HG03432 (cell line): ENCODE measurements at regions not wholly inside any gene's neighbourhood (a gene's known extent, or its start where the extent isn't known, plus 50 kb on each side); places are given as distances from the start of the nearest gene placed in this dataset.

ENCODE experiments used
- ATAC-seq: cut with Tn5 transposase; IDR thresholded peaks from one replicate; pipeline ENCODE4 v1.9.1; 2021; ENCODE audit warnings: mild to moderate bottlenecking, moderate library complexity; ENCODE audit not compliant: unreplicated experiment

DNA sequence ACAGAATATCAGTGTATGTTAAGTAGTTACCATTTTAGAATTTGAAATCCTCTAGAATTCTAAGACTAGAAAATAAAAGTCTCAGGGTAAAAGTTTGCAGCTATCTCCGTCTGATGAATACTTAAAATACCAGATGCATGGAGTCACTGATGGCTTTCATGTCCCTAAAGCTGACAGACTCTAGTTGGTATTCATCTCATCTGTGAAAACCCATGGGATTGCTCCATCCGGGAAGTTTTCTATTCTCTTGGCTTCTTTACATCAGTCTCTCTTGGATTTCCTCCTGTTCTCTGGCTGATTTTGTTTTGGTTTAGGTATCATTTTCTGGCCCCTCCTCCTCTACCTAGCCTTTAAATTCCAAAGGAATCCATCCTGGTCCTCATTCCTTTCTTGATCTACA, 465.6 kb upstream of the POU3F3 start:
- ATAC-seq = no peak

DNA sequence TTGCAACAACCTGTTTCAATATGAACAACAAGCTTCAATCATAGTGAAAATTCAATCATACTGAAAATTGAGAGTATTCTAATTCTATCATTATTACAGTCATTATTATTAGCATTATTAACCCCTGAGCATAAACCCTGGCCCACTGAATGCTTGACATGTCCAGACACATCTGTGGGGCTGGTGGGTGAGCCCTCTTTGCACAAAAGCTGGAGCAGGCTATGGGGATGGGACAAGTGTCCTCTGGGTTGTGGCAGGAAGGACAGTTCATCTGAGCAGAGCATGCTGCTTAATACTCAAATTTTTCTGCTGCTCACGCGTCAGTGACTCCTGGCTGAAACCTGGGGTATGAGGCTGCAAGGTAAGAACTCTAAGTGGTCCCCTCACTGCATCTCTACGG, 451.1 kb upstream of the POU3F3 start:
- peak; percentile 38 for ATAC-seq

- no peak for ATAC-seq
These were observed 449.4 kb upstream of the POU3F3 start for GRCh38 chr2:104404526-104404925.

- no peak for ATAC-seq
These were observed 448.3 kb upstream of the POU3F3 start for GRCh38 chr2:104405623-104406022.

GRCh38 chr2:104406261-104406726, 447.6 kb upstream of the POU3F3 start:
- ATAC-seq = no peak

DNA sequence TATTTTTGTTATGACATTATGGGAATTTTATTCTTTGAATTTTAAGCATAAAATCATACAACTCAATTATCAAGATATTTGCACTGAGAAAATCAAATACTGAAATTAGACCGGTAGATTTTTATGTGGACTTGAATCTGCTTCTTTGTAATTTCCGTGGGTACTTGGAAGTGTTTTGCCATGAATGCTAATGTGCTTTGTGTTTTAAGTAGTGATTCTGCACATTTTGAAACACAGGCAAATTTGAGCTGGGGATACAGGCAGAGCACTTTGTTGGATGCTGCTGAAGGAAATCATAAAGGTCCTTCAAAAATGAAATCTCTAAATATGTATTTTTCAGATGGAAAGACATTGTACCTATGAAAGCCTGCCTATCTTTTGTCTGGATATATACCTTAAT, 446.3 kb upstream of the POU3F3 start:
- no peak for ATAC-seq

- ATAC-seq = no peak
These were observed 445.6 kb upstream of the POU3F3 start for GRCh38 chr2:104408266-104408665.

GRCh38 chr2:104410136-104410535, 443.8 kb upstream of the POU3F3 start:
- no peak for ATAC-seq

DNA sequence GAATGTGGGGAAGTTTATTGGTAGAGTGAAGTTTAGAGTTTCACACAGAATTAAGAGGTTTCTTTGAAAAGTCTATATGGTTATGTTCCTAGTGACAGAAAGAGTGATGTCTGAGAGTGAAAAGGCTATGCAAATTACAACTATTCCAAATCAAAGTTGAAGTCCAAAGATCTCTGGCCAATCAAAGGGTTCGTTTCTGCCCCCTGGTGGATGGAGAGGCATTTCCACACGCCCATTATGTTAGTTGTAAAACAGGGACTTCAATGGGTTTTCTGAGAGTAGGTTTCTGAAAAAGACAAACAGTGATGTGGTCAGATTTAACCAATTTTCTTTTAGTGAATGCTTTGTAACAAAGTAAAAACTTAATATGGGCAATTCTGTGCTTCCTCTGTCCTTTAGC, 441.5 kb upstream of the POU3F3 start:
- peak; percentile 80 for ATAC-seq

- no peak for ATAC-seq
These were observed 440.0 kb upstream of the POU3F3 start for GRCh38 chr2:104413890-104414289.

DNA sequence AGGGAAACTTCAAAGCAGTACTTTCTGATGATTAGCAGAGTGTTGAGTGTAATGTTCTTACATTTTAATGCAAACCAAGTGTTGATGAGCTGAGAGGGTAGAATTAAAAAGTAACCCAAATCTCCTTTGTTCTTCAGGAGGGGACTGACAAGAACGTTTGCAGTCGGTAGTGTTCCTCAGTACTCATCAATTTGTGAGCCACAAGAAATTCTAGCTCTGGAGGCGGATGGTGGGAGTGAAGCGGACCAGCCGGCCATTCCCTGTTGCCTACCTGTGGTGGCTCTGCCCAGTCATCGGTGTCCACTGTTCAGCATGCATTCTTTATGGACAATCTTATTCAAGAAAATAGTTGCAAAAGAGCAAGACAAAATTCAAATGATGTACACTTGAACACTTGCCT, 438.6 kb upstream of the POU3F3 start:
- no peak for ATAC-seq

DNA sequence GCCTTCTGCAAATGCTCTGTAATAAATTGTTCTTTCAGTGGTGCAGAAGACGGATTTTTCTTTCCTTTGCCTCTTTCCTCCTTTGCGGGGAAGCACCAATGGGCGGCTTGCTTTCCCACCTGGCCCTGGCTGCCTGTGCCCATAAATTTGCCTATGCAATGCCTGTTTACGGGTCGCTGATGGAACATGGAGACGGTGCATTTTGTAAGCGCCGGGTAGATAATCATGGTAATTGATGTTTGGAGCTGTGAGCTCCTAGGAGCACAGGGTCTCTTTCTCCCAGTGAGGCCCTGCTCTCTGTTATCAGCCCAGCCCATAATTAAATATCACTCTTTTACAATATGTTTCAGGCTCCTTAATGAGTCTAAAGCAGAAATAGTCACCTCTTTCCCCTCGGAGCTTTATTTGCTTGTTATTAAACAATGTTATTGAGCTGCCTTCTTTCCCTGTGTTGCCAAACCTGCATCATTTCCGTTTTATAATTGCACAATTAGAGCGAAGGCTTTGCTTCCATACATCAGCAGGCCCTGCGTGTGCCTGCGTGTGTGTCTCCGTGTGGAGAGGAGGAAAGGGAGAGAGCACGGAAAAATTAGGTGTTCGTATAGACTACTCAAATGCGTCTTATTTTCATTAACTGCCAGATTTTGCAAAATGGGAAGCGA, 437.4 kb upstream of the POU3F3 start:
- ATAC-seq = no peak

GRCh38 chr2:104420420-104420819, 433.5 kb upstream of the POU3F3 start:
- ATAC-seq = no peak

- ATAC-seq = no peak
These were observed 433.0 kb upstream of the POU3F3 start for GRCh38 chr2:104420953-104421352.

GRCh38 chr2:104425850-104426595, 427.9 kb upstream of the POU3F3 start:
- no peak for ATAC-seq

DNA sequence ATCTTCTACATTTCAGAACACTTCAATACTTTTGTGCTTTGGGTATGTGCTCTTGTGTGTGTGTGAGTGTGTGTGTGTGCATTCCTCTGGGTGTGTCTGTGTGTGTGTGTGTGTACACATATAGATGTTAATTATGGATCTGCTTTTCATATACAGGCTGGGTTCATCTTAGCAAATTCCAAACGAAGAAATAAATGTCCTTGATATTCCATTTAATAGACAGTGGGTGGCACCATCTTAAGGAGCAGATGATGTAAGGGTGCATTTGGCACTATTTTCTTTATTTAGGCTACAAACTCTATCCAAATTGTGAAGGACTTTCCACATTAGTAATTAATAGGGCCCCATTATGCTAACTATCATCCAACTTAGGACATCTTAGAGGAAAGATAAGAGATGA, 425.8 kb upstream of the POU3F3 start:
- ATAC-seq = no peak

- no peak for ATAC-seq
These were observed 424.1 kb upstream of the POU3F3 start for GRCh38 chr2:104429639-104430358.

GRCh38 chr2:104430359-104430740, 423.6 kb upstream of the POU3F3 start:
- no peak for ATAC-seq

GRCh38 chr2:104430852-104431251, 423.1 kb upstream of the POU3F3 start:
- ATAC-seq = no peak

DNA sequence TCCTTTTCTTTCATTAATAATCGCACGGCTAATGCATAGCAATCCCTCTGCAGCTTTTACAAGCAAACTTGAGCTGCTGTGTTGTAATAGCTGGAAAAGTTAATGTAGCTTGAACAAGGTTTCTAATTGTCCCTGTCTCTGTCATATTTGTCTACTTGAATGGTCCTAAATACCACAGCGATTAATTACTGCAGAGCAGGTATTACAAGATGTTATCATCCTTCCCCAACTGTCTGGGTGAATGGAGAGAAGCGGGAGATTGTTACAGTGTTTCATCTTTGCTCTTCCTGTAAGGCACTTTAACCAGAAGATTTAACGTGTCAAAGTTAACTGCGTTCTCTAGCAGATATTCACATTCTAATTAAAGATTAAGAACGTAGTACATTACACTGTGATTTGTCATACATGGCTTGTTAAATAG, 422.2 kb upstream of the POU3F3 start:
- no peak for ATAC-seq

DNA sequence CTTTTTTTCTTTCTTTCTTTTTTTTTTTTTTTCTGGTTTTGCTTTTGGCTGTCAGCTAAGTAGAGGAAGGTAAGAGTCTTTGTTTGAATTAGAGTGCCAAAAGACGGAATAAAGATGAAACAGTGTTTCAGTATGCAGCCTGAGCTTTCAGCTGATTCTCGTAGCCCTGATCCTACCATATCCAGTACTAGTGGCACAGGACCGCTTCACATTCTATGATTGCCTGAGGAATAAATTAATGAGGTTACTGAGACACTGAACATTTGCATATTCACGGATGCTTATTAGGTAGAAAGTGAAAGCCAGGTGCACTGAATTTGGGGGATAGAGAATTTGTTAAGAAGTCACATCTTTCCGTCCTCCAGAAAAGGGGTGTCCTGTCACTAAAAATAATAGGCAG, 421.5 kb upstream of the POU3F3 start:
- ATAC-seq = no peak

DNA sequence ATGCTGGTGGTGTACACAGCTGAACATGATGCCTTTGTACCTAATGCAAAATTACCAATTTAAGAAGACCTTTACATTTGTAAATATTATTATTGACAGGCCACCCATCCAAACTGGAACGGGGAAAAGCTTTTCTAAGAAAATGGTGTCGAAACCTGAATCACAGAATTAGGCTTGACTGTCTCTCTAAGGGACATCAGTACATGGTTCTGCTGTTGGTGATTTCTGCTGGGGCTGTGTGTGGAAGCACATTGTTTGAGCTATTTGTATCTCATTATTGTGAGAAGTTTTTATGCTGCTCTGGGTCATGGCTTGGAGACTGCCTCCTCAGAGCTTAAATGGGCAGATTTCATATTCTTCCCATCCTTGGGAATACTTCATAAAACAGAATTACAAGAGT, 420.9 kb upstream of the POU3F3 start:
- no peak for ATAC-seq
